T-helper 2 cell treated with Interferon-gamma antibody and Interleukin-4, amounts not matched to agents 5 μg/mL and 100 μg/mL, for 36 hours (primary cell): ENCODE measurements at regions not wholly inside any gene's neighbourhood (a gene's known extent, or its start where the extent isn't known, plus 50 kb on each side); places are given as distances from the start of the nearest gene placed in this dataset.

Source experiments
- DNase-seq: peaks from one replicate; pipeline ENCODE4 v3.0.0; 2021; ENCODE audit warnings: low spot score
- H3K27ac Mint-ChIP-seq: one replicate; pipeline ENCODE4 v1.8.0; 2021; ENCODE audit warnings: mild to moderate bottlenecking, mixed read lengths
- H3K27me3 Mint-ChIP-seq: one replicate; pipeline ENCODE4 v1.8.0; 2021; ENCODE audit warnings: low read depth, mixed read lengths
- H3K36me3 Mint-ChIP-seq: one replicate; pipeline ENCODE4 v1.8.0; 2021; ENCODE audit warnings: low read depth, mixed read lengths
- H3K4me1 Mint-ChIP-seq: one replicate; pipeline ENCODE4 v1.8.0; 2021; ENCODE audit warnings: low read depth, mixed read lengths
- H3K4me3 Mint-ChIP-seq: one replicate; pipeline ENCODE4 v1.8.0; 2022; ENCODE audit warnings: mild to moderate bottlenecking, moderate library complexity, mixed read lengths
- H3K9me3 Mint-ChIP-seq: one replicate; pipeline ENCODE4 v1.8.0; 2021; ENCODE audit warnings: mixed read lengths

DNA sequence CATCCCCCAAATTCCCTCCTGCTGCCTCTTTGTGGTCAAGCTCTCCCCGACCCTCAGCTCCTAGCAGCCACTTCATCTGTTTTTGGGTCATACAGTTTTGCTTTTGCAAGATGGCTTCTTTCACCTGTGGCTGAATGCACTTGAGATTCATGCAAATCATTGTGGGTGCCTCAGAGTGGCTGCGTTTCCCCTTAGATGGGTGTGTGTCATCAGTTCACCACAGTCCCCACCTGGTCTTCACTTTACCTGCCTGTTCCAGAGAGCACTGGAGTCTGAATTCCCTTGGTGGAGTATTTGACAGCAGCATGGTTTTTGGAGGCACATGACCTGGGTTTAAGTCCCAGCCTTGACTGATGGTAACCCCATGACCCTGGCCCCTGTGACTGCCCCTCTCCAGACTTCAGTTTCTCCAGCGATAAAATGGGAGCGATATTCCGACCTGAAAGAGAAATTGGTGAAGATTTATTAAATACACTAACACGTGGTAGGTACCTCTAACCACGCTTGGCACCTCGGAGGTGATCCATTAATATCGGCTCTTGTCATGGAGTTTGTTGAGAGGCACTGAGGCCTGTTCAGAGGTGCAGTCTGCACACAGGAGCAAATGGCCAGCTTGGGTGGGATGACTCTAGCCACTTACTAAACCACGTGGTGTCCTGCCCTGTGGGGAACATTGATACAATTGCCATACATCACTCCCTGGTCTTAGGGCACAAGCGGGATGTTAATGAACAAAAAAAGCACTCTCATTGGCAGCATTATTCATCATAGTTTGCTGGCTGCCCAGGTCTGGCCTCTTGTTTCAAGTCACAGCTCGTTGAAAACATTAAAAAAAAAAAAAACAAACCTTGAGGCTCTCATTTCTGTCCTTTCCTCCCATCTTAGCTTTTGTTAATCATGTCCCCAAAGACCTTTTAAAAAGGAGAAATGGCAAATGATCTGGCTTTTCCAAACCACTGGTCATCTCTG is 167.2 kb upstream of the KCNG1 start:
- no peaks in the 10 kb centered on the region for H3K4me1 Mint-ChIP-seq
- no peak for DNase-seq
- no peaks in the 10 kb centered on the region for H3K36me3 Mint-ChIP-seq
- no peaks in the 10 kb centered on the region for H3K27me3 Mint-ChIP-seq
- no peak overlapping the region for H3K27ac Mint-ChIP-seq
- no peak overlapping the region for H3K4me3 Mint-ChIP-seq
- no peaks in the 10 kb centered on the region for H3K9me3 Mint-ChIP-seq

DNA sequence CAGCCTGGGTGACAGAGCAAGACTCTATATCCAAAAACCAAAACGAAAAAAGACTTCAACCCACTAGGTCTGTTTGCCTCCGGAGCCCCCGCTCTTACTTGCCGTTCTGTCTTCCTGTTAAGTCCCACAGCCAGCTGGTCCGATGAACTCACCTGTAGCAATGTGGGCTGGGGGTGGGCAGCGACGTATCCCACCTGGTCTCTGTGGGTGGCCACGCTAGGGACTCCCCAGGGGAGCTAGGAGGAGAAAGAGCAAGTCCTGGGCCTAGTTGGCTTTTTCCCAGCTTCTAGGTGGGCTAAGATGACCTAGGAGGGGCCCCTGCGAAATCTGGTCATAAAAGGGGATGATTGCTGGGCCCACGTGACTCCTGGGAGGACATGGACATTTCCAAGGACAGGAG is 166.0 kb upstream of the KCNG1 start:
- no peak overlapping the region for H3K27ac Mint-ChIP-seq
- H3K9me3 Mint-ChIP-seq, result no peaks in the 10 kb centered on the region
- H3K36me3 Mint-ChIP-seq, result no peaks in the 10 kb centered on the region
- no peak overlapping the region for H3K4me3 Mint-ChIP-seq
- no peak for DNase-seq
- no peaks in the 10 kb centered on the region for H3K27me3 Mint-ChIP-seq
- H3K4me1 Mint-ChIP-seq, result no peaks in the 10 kb centered on the region

GRCh38 chr20:51187261-51187660 is 164.4 kb upstream of the KCNG1 start:
- Mint-ChIP-seq H3K4me1 (no peaks in the 10 kb centered on the region), H3K27me3 (no peaks in the 10 kb centered on the region), H3K9me3 (no peaks in the 10 kb centered on the region), H3K36me3 (no peaks in the 10 kb centered on the region), H3K27ac (no peak overlapping the region), H3K4me3 (no peak overlapping the region)
- no peak for DNase-seq

DNA sequence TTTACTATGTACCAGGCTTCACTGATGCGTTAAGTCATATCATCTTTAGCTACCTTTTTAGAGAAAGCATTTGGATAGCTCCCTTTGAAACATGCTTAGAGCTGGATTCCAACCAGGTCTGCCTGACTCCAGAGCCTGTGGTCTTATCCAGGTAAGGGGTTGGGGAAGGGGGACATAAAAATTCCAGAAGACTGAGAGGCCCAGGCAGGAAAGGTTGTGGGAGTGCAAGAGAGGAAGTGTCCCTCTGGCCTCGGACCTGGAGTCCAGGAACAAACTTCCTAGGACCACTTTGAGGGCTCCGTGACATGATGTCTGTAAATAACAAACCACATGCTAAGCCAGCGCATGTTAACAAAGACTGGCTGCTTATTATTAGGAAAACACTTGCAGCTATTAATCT is 163.0 kb upstream of the KCNG1 start:
- Mint-ChIP-seq H3K36me3 (no peaks in the 10 kb centered on the region), H3K9me3 (no peaks in the 10 kb centered on the region), H3K4me1 (no peaks in the 10 kb centered on the region), H3K27ac (no peak overlapping the region), H3K27me3 (no peaks in the 10 kb centered on the region), H3K4me3 (no peak overlapping the region)
- no peak for DNase-seq

DNA sequence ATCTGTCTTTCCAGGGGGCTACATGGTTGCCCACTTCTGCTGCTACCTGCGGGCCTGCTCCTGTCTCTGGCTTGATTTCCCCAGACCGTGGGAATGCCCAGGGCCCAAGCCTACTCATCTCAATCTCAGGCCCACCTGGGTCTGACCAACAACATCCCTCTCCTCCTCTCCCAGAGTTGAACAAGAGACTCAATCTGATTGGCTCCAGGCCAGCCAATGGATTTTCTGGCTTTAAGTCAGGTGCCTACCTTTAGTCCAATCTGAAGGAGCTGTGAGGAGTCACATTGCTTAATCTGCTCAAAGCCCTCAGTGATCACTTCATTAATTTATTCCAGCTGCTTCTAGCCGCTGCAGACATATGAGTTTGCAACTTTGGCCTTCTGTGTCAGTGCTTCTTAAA is 162.4 kb upstream of the KCNG1 start:
- Mint-ChIP-seq H3K36me3 (no peaks in the 10 kb centered on the region), H3K4me1 (no peaks in the 10 kb centered on the region), H3K4me3 (no peak overlapping the region), H3K27me3 (no peaks in the 10 kb centered on the region), H3K9me3 (no peaks in the 10 kb centered on the region), H3K27ac (no peak overlapping the region)
- DNase-seq, result no peak

DNA sequence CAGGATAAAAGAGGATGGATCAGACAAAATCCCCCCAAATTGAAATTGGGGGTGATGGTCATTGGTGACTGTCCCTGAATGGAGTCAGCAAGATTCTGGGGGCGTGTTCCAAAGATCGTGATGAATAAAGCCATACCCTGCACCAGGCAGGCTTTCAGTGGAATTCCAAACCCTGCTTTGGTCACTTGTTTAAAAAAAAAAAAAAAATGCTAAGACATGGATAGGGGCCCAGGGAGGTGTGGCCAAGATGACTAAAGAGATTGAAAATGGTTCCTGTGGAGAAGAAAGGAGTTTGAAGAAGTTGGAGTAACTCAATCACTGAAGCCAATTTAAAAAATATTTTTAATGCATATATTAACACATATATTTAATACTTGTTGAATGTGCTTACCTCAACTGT is 161.4 kb upstream of the KCNG1 start:
- Mint-ChIP-seq H3K27me3 (no peaks in the 10 kb centered on the region), H3K4me1 (no peaks in the 10 kb centered on the region)

DNA sequence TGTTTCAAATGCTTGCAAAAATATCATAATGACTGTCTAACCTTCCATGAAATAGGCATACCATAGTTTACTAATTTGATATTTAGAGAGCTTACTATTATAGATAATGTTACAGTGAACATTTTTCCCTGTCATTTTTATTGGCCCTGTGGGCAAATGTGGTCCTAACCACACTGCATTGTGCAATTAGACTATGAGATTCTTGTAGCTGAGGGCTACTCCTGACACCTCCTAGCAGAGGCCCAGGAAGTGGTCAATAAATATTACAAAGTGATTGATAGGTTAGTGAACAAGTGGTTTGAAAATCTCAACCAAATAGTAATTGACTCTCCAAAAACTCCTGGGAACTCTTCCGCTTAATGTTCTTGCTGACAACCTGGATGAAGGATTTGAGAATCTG is 160.5 kb upstream of the KCNG1 start:
- H3K4me1 Mint-ChIP-seq, result no peaks in the 10 kb centered on the region
- H3K9me3 Mint-ChIP-seq, result no peaks in the 10 kb centered on the region
- no peak overlapping the region for H3K27ac Mint-ChIP-seq
- H3K27me3 Mint-ChIP-seq, result no peaks in the 10 kb centered on the region
- no peak overlapping the region for H3K4me3 Mint-ChIP-seq
- DNase-seq, result no peak
- no peaks in the 10 kb centered on the region for H3K36me3 Mint-ChIP-seq

More for the DNA sequence above, 161.4 kb upstream of the KCNG1 start:
- H3K4me3 Mint-ChIP-seq, result no peak overlapping the region
- H3K9me3 Mint-ChIP-seq, result no peaks in the 10 kb centered on the region
- no peaks in the 10 kb centered on the region for H3K36me3 Mint-ChIP-seq
- DNase-seq, result no peak
- no peak overlapping the region for H3K27ac Mint-ChIP-seq

DNA sequence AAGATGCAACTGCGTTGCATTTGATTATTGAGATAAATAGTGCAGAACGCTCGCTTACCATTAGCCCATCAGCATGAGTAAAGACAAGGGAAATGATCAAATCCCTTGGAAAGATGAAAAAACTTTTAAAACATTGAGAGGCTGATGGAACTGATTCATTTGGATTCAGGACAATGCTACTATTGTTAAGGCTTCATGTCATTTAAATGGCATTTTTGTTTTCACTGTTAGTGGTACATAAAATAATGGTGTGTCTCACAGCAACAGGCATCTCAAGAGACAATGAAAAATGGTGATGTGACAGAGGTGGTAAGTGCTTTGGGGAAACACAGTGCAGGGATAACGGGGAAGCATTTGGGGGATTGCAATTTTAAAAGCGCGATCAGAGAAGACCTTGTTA is 159.7 kb upstream of the KCNG1 start:
- no peak overlapping the region for H3K27ac Mint-ChIP-seq
- H3K4me1 Mint-ChIP-seq, result no peaks in the 10 kb centered on the region
- no peak overlapping the region for H3K4me3 Mint-ChIP-seq
- H3K36me3 Mint-ChIP-seq, result no peaks in the 10 kb centered on the region
- no peaks in the 10 kb centered on the region for H3K27me3 Mint-ChIP-seq
- no peak for DNase-seq
- H3K9me3 Mint-ChIP-seq, result no peaks in the 10 kb centered on the region

- Mint-ChIP-seq H3K4me3 (no peak overlapping the region), H3K9me3 (no peaks in the 10 kb centered on the region), H3K27ac (no peak overlapping the region), H3K27me3 (no peaks in the 10 kb centered on the region), H3K4me1 (no peaks in the 10 kb centered on the region), H3K36me3 (no peaks in the 10 kb centered on the region)
- no peak for DNase-seq
Measured at GRCh38 chr20:51178153-51178552, 155.2 kb upstream of the KCNG1 start.

DNA sequence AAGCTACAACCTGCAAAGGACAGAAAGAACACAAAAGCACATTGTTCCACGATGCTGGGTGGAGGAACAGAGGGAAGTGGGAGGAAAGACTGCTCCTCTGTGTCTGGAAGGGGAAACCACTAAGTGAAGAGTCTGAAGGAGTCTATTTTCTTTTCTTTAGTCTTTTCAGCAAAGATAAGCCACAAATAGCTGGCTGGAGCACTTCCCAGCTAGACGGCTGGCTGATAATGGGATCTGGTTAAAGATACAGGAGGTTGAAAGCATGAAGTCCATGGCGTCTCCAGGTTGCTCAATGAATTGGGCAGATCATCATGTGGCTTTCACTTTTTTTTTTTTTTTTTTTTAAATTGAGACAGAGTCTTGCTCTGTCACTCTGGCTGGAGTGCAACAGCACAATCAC is 154.0 kb upstream of the KCNG1 start:
- Mint-ChIP-seq H3K27me3 (no peaks in the 10 kb centered on the region), H3K4me3 (no peak overlapping the region), H3K27ac (no peak overlapping the region), H3K9me3 (no peaks in the 10 kb centered on the region), H3K36me3 (no peaks in the 10 kb centered on the region), H3K4me1 (no peaks in the 10 kb centered on the region)
- DNase-seq, result no peak

DNA sequence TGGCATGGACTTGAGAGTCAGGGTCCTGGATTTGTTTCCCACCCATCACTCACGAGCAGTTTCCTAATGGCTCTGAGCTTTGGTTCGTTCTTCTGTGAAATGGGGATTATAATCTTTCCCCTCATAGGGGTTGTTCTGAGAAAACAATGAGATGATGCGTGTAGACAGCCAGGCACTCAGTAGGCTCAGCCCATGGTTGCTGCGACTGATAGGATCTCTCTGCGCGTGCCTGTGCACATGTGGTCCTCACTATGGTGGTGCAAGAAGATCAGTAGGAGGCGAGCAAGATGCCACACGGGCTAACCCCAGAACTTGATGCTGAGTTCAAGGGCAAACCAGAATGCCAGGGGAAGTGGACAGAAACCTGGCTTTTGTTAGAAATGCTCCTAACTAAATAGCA is 153.5 kb upstream of the KCNG1 start:
- H3K27ac Mint-ChIP-seq, result no peak overlapping the region
- no peak for DNase-seq
- H3K36me3 Mint-ChIP-seq, result no peaks in the 10 kb centered on the region
- H3K27me3 Mint-ChIP-seq, result no peaks in the 10 kb centered on the region
- H3K4me3 Mint-ChIP-seq, result no peak overlapping the region
- H3K4me1 Mint-ChIP-seq, result no peaks in the 10 kb centered on the region
- no peaks in the 10 kb centered on the region for H3K9me3 Mint-ChIP-seq

DNA sequence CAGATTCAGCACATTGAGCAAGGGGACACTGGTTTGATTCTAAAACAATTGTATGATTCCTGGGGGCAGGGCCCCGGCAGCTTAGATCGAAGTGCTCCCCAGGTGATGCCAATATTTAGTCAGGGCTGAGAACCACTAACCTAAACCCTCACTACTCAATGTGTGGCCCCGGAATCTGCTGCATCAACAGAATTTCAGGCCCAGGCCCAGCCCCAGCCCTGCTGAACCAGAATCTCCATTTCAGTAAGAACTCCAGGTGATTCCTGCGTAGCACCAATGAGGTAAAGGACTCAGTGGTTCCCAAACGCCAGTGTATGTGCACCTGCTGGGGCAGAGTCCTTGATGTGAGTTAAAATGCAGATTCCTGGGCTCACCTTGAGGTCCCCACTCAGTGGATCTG is 152.8 kb upstream of the KCNG1 start:
- no peak overlapping the region for H3K27ac Mint-ChIP-seq
- no peak overlapping the region for H3K4me3 Mint-ChIP-seq
- no peaks in the 10 kb centered on the region for H3K9me3 Mint-ChIP-seq
- no peaks in the 10 kb centered on the region for H3K36me3 Mint-ChIP-seq
- H3K4me1 Mint-ChIP-seq, result no peaks in the 10 kb centered on the region
- DNase-seq, result no peak
- H3K27me3 Mint-ChIP-seq, result no peaks in the 10 kb centered on the region

DNA sequence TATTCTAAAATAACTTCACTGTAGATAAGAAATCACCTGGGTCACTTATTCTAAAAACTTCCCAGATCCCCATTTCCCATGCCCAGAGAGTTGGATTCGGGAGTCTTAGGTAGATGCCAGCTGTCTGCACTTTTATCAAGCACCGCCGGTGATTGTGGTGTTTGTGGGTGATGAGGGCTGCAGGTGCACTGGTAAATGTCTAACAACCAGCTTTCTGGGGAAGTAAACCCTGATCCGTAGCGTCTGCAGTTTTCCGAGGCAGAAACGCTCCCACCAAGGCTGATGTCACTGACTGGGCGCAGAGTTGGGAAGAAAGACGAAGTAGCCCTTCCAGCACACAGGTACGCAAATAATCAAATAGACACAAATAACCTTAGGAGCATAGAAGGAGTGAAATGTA is 152.2 kb upstream of the KCNG1 start:
- no peak overlapping the region for H3K4me3 Mint-ChIP-seq
- H3K4me1 Mint-ChIP-seq, result no peaks in the 10 kb centered on the region
- no peaks in the 10 kb centered on the region for H3K27me3 Mint-ChIP-seq
- H3K36me3 Mint-ChIP-seq, result no peaks in the 10 kb centered on the region
- H3K27ac Mint-ChIP-seq, result no peak overlapping the region
- H3K9me3 Mint-ChIP-seq, result no peaks in the 10 kb centered on the region
- no peak for DNase-seq

DNA sequence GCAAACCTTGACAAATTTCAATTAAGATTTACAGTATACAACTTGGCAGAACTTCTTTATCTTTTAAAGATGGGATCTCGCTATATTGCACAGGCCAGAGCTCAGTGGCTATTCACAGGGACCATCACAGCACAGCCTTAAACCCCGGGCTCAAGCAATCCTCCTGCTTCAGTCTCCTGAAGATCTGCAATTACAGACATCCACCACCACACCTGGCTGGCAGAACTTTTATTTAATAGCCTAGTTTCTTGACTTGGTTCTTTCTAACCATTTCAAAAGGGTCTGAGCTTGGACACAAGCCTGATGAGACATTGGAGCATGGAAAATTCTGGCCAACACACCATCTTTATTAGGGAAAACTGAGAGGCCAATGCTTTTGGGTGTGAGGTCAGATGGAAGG is 151.6 kb upstream of the KCNG1 start:
- H3K36me3 Mint-ChIP-seq, result no peaks in the 10 kb centered on the region
- no peaks in the 10 kb centered on the region for H3K27me3 Mint-ChIP-seq
- H3K4me3 Mint-ChIP-seq, result no peak overlapping the region
- H3K27ac Mint-ChIP-seq, result no peak overlapping the region
- H3K4me1 Mint-ChIP-seq, result no peaks in the 10 kb centered on the region
- DNase-seq, result no peak
- H3K9me3 Mint-ChIP-seq, result no peaks in the 10 kb centered on the region
